ENCODE measurements at regions not wholly inside any gene's neighbourhood (a gene's known extent, or its start where the extent isn't known, plus 50 kb on each side); places are given as distances from the start of the nearest gene placed in this dataset.

GRCh38 chr1:48082271-48082962 is 85.2 kb upstream of the TRABD2B start:
- no peak for DNase-seq (ENCODE audit: low read depth)
- no peak for TF ChIP-seq CTCF (IDR thresholded peaks at IDR 0.05; ENCODE audit: insufficient read depth, low read length, poor library complexity, severe bottlenecking)
- no peaks in the 10 kb centered on the region for H3K36me3 ChIP-seq (ENCODE audit: control insufficient read depth, insufficient read depth, low read length)
- H3K4me3 ChIP-seq (ENCODE audit: low read depth, low read length): no peak overlapping the region
- no peaks in the 10 kb centered on the region for H3K27me3 ChIP-seq (ENCODE audit: control insufficient read depth, insufficient read depth, low read length)

GRCh38 chr1:48080331-48081255 is 83.4 kb upstream of the TRABD2B start:
- no peak overlapping the region for H3K4me3 ChIP-seq (ENCODE audit: low read depth, low read length)
- H3K36me3 ChIP-seq (ENCODE audit: control insufficient read depth, insufficient read depth, low read length): no peaks in the 10 kb centered on the region
- no peak for TF ChIP-seq CTCF (IDR thresholded peaks at IDR 0.05; ENCODE audit: insufficient read depth, low read length, poor library complexity, severe bottlenecking)
- no peak for DNase-seq (ENCODE audit: low read depth)
- H3K27me3 ChIP-seq (ENCODE audit: control insufficient read depth, insufficient read depth, low read length): no peaks in the 10 kb centered on the region

GRCh38 chr1:48079096-48079495 is 81.9 kb upstream of the TRABD2B start:
- DNase-seq (ENCODE audit: low read depth): no peak
- no peaks in the 10 kb centered on the region for H3K36me3 ChIP-seq (ENCODE audit: control insufficient read depth, insufficient read depth, low read length)

GRCh38 chr1:48077795-48078222 is 80.6 kb upstream of the TRABD2B start:
- no peak overlapping the region for H3K4me3 ChIP-seq (ENCODE audit: low read depth, low read length)
- no peaks in the 10 kb centered on the region for H3K27me3 ChIP-seq (ENCODE audit: control insufficient read depth, insufficient read depth, low read length)
- no peak for TF ChIP-seq CTCF (IDR thresholded peaks at IDR 0.05; ENCODE audit: insufficient read depth, low read length, poor library complexity, severe bottlenecking)
- H3K36me3 ChIP-seq (ENCODE audit: control insufficient read depth, insufficient read depth, low read length): no peaks in the 10 kb centered on the region
- no peak for DNase-seq (ENCODE audit: low read depth)

More at GRCh38 chr1:48079096-48079495, 81.9 kb upstream of the TRABD2B start:
- TF ChIP-seq CTCF (IDR thresholded peaks at IDR 0.05; ENCODE audit: insufficient read depth, low read length, poor library complexity, severe bottlenecking): no peak
- Histone ChIP-seq H3K4me3 (ENCODE audit: low read depth, low read length) (no peak overlapping the region), H3K27me3 (ENCODE audit: control insufficient read depth, insufficient read depth, low read length) (no peaks in the 10 kb centered on the region)

GRCh38 chr1:48076017-48076416 is 78.8 kb upstream of the TRABD2B start:
- no peaks in the 10 kb centered on the region for H3K27me3 ChIP-seq (ENCODE audit: control insufficient read depth, insufficient read depth, low read length)
- H3K4me3 ChIP-seq (ENCODE audit: low read depth, low read length): no peak overlapping the region
- H3K36me3 ChIP-seq (ENCODE audit: control insufficient read depth, insufficient read depth, low read length): no peaks in the 10 kb centered on the region
- TF ChIP-seq CTCF (IDR thresholded peaks at IDR 0.05; ENCODE audit: insufficient read depth, low read length, poor library complexity, severe bottlenecking): no peak
- DNase-seq (ENCODE audit: low read depth): no peak
